Amygdala (tissue), 56 donors: ENCODE measurements at regions not wholly inside any gene's neighbourhood (a gene's known extent, or its start where the extent isn't known, plus 50 kb on each side); places are given as distances from the start of the nearest gene placed in this dataset.

ENCODE experiments used
- DNase-seq, 56 donors: peaks; one replicate each; lab custom pipeline; 2025; lab: John Stamatoyannopoulos, UW

GRCh38 chr5:163381832-163382231, 55.6 kb upstream of the CCNG1 start:
- no peak for DNase-seq

- DNase-seq: no peak
Observed at GRCh38 chr5:163383754-163384153, 53.6 kb upstream of the CCNG1 start.

- DNase-seq: no peak
Observed at GRCh38 chr5:163384669-163385068, 52.7 kb upstream of the CCNG1 start.

GRCh38 chr5:163385271-163385670, 52.1 kb upstream of the CCNG1 start:
- DNase-seq: no peak

GRCh38 chr5:163385824-163386223, 51.6 kb upstream of the CCNG1 start:
- no peak for DNase-seq

GRCh38 chr5:163386352-163386751, 51.0 kb upstream of the CCNG1 start:
- no peak for DNase-seq

GRCh38 chr5:163387589-163388343, 49.6 kb upstream of the CCNG1 start:
- DNase-seq: no peak
